Stimulated activated CD8-positive, alpha-beta memory T cell treated with anti-CD3 and anti-CD28 coated beads, Interleukin-4, amount 100 ng/mL, for 24 hours (primary cell): ENCODE measurements at regions not wholly inside any gene's neighbourhood (a gene's known extent, or its start where the extent isn't known, plus 50 kb on each side); places are given as distances from the start of the nearest gene placed in this dataset.

Experiments used
- DNase-seq: peaks from one replicate; pipeline ENCODE4 v3.0.0-alpha.2; 2020; ENCODE audit warnings: low read depth

DNA sequence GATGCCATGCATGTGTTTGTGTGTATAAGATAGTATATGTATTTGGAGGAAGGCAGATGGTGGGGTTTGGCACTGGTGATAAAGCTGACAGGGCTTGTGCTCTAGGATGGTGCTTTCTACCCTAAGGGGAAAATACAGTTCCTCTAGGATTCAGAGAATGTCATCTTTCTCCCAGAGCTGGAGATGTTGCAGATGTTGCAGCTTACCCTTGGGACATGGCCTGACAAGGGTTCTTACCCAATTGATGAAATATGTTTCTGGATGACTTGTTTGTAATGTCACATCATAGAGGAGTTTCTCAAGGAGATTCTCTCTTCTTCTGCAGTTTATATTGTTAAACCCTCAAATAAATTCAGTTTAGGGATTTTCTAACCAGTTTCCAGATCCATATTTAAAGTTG is 52.5 kb upstream of the PITX2 start:
- no peak for DNase-seq

DNA sequence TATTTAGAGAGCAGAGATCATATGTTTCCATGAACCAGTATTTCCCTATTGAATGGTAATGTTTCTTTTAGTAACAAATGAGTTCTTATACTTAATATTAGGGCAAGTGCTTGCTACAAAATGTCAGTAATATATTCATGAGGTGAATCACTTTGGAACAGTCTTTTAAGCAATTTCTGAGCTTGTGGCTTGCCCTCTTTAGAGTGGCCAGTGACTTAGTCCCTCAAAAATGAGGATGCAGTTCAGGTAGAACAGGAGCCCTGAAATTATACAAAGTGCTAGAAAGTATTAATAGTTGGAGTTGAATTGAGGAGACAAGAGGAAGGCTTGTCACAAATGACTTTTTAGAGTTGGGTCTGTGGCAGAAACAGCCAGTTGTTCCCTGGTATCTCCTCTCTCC is 53.4 kb upstream of the PITX2 start:
- DNase-seq, result no peak

DNA sequence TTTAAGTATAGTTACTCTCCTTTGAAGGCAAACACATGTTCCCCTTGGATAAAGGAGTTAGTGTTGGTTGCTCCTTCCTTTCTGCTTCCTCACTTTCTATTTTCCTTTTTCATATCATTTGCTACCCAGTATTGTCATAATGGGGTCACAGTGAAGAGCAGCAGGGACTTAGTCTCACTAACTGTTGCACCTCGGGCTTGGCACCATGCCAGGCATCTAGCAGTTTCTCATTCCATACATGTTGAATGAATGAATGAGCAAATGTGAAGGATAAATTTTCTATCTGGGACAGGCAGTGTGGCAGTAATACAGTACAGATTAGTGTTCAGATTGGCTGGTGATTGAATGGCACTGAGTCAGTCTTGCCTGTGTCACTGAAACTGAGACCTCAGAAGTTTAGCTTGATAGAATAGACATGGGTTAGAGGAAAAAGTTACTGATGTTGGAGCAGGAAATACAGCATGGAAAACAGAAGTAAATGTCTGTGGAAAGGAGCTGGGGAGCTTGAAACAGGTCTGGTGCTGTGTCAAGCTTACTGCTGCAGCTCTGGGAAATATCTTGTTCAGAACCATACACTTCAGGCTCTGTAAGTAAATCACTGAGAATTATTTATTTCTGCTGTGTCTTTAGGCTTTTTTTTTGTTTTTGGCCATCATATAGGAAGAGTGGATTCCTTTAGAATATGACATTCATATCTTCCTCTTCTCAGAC is 55.8 kb upstream of the PITX2 start:
- DNase-seq, result no peak

DNA sequence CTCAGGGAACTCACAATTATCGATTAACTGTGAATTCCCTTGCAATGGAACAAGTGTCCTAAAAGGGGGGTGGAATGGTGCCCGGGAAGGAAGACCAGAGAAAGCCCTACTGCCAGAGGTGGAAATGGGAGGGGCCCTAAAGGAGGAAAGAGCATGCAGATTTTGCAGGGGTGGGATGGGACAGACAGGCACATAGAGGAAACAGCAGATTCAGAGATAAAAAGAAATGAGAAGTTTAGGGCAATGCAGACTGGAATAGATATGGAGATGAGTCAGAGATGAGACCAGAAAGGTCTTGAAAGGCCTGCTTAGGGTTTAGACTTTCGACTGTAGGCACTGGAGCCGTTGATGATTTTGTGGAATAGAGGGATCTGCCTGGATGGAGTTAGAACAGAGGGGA is 57.4 kb upstream of the PITX2 start:
- no peak for DNase-seq

DNA sequence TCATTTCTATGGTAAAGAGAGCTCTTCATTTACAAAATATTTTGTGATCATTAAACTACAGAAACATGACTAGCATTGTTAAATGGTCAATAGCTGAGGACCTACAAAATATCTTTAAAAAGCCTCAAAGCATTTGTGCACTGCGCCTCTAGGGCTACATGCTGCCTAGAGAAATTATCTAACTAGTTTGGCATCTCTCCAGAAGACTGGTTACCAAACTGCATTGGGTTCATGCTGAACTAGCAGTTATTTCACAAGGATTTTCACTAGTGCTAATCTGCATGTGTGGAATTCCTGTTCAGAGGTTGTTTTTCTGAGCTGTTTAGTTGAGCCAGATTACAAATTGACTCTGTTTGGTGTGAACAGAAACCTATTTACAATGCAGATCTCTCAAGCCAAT is 58.5 kb upstream of the PITX2 start:
- DNase-seq, result no peak

DNA sequence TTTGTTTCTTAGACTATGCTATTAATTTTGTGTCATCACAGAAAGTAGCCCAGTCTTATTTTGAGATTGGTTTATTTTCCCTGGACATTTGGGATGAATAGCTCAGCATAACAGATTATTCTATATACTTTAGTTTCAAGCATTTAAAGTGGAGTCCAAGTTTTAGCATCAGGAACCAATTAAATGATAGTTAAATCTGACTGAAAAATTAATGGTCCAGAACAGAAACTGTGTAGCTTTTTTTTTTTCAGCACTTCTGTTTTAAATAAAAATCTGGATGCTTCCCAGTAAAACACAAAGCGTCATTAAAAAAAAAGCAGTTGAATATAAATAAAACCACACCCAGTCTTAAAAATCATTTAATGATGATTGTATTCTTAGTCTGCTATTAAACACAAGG is 59.4 kb upstream of the PITX2 start:
- no peak for DNase-seq

DNA sequence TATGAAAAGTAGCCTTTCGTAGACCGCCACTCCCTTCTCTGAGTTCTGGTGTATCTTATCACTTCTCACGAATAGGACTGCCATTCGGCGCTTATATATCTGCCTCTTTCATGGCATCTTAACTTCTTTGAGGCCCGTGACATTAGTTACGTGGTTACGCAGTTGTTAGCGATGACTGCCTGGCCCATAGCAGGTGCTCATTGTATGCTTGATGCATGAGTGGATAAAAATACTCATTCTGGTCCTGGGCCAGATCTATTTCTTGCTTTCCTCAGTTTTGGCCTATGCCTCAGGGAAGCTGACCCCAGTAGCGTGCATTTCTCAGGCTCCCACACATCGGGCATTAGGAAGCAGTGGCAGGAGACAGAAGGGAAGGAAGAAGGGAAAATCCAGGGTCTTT is 60.7 kb upstream of the PITX2 start:
- DNase-seq, result no peak

DNA sequence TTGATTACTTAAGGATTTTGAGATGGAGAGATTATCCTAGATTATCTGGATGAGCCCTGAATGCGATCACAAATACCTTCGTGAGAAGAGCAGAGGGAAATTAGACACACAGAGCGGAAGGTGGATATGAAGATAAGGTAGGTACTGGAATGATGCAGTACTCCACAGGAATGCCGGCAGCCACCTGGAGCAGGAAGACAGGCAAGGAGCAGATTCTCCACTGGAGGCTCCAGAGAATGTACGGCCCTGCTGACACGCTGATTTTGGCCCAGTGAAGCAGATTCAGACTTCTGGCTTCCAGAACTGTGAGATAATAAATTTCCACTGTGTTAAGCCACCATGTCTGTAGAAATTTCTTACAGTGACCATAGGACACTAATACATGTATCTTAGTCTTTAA is 79.4 kb upstream of the PITX2 start:
- DNase-seq, result no peak

DNA sequence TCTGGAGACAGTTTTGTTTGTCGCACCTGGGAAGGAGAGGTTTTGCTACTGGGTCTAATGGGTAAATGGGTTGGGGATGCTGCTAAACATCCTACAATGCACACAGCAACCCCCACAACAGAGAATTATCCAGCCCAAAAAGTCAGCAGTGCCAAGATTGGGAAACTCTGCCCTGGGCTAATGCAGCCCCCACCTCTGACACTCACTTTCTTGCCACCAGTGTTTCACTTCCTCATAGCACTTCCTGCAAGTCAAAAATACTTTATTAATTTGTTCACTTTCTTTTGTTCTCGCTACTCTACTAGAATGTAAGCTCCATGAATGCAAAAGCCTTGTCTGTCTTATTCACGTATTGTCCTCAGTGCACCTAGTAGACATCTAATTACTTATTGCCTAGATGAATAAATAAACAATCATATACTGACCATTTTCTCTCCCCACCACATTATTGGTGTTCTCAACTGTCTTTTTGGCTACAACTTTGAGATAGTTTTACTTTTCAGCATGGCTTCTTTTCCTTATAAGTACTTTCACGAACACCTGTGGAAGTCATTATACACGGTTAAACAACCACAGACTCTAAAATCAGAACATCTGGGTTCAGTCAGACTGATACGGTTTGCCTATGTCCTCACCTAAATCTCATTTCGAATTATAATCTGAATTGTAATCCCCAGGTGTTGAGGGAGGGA is 82.0 kb upstream of the PITX2 start:
- DNase-seq, result no peak

DNA sequence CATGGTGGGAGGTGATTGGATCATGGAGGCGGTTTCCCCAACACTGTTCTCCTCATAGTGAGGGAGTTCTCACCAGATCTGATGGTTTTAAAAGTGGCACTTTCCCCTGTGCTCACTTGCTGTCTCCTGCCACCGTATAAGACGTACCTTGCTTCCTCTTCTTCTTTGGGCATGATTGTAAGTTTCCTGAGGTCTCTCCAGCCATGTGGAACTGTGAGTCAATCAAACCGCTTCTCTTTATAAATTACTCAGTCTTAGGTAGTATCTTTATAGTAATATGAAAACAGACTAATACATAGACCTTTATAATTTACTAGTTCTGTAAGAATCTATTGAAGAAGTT is 82.5 kb upstream of the PITX2 start:
- no peak for DNase-seq

DNA sequence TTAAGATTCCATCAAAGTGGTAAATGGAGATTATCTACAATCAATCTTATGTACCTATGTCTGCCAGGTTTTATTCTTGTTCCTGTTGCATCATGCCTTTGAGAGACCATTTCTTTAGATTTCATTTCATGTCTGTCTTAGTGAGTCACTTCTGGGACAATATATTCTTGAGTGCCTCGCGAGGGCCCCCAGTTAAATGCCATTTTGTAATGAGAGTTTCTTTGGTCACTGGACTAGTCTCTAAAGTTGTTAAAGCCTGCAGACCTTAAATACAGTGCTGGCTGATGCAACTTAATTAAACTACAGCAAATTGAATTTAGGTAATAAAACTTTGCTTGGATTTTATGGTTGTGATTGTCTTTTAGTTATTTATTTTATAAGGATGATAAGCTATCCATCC is 87.2 kb upstream of the PITX2 start:
- DNase-seq, result no peak

DNA sequence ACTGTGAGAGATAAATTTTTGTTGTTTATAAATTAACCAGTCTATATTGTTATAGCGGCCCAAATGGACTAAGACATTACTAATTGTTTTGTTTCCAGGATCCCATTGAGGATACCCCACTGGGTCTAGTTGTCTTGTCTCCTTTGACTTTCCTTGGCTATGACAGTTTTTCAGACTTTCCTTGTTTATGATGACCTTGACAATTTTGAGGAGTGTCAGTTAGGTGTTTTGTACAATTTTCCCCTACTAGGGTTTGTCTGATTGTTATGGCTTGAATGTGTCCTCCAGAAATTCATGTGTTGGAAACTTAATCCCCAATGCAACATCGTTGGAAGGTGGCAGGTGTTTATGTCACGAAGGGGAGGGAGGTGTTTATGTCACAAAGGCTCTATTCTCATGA is 89.6 kb upstream of the PITX2 start:
- no peak for DNase-seq

DNA sequence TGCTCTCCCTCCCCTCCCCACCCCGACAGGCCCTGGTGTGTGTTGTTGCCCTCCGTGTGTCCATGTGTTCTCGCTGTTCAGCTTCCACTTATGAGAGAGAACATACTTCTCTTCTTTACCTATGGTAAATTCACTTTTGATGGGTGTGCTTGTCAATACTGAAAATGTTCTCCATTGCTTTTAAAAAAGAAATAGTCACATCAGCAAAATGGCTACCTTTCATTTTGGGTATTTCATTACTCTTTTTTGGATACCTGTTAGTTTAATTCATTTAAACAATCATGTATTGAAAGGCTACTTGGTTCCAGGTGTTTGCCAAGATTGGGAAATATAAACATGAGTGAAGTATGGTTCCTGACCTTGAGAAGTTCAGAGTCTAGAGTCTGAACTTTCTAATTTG is 107.4 kb upstream of the PITX2 start:
- DNase-seq, result no peak

DNA sequence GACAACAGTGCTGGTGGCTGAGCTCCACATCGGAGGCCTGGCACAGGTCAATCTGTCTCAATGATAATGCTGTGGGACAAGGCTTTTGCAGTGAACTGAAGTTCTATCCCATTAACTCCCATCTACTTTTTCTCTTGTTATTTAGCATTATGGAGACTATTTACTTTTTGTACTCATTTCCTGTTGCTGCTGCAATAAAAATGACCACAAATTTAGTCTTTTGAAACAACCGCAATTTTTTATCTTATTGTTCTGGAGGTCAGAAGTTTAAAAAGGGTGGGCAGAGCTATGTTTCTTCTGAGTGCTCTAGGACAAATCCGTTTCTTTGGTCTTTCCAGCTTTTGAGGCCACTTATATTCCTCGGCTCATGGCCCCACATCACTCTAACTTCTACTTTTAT is 111.0 kb upstream of the PITX2 start:
- no peak for DNase-seq

DNA sequence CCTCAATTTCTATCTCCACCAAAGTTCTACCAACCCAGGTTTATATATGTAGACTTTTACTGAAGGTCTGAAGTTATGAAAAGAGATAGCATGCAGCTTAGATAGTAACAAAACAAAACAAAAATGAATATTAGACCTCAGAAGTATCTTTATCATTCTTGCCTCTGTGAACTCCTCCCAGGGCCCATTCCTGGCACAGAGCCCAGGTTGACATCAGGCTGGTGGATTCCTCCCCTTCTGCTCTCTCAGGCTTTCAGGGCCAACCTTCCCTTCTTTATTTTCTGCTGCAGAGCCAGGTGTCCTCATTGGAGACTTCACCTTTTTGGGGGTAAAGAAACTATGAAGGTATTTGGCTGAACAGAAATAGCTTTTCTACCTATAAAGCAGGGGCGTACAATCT is 112.8 kb upstream of the PITX2 start:
- DNase-seq, result no peak

DNA sequence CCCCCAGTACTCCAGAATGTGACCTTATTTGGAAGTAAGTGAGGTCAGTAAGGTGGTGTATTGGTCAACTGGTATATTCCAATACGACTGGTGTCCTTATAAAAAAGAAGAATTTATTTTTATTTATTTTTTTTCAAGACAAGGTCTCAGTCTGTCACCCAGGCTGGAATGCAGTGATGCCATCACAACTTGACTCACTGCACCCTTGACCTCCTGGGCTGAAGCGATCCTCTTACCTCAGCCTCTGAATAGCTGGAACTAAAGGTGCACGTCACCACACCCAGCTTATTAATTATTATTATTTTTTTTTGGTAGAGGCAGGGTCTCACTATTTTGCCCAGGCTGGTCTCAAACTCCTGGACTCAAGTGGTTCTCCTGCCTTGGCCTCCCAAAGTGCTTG is 115.1 kb upstream of the PITX2 start:
- DNase-seq, result no peak

DNA sequence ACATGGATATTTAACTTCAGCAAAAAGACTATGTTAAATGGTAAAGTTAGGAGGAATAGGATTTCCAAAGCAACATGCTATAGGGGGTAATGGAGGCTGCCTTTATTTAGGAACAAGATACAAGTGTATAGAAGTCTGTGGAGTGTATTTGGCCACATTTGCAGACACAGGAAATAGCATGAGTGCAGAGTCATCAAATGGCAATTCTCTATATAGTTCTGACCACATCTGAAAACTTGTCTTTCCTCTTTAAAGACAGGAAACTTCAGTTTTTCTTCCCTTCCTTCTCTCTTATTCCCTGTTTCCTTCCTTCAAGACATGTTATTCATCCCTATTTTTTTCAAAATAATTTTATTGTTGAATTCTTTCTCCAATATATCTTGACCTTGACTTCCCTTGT is 119.3 kb upstream of the PITX2 start:
- no peak for DNase-seq

DNA sequence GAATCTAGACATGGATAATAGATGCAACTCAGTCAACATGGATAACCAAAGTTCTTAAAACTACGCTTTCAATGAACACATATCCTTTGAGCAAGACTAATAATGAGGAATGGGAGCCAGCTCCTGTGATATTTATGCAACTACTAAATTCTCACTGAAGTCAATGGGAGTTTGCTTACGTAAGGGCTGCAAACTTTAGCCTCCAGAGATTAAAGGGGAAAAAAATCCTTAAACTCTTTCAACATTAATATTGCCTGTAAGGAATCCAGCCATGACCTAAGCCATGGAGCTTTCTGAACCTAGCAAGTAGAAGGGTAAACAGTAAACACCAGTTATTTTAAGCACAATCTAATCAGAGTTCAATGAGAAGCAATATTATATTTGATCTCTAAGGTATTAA is 125.2 kb upstream of the PITX2 start:
- no peak for DNase-seq

DNA sequence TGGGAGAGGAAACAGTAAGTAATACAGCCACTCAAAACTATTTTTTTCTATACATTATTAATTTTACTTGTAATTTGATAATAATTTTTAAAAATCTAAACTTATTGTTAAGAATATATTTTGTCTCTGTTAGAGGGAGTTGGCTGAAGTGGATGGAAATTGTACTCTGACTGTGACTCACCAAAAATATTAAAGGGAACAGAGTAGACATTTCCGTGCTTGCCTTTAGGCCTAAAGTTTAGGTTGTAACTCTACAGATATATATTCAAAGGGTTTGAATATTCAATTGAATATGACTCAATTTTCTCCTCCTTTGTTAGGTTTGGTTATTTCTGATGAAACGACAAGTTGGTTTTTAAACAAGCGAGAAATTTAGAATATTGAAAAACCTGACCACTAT is 128.3 kb upstream of the PITX2 start:
- DNase-seq, result no peak

DNA sequence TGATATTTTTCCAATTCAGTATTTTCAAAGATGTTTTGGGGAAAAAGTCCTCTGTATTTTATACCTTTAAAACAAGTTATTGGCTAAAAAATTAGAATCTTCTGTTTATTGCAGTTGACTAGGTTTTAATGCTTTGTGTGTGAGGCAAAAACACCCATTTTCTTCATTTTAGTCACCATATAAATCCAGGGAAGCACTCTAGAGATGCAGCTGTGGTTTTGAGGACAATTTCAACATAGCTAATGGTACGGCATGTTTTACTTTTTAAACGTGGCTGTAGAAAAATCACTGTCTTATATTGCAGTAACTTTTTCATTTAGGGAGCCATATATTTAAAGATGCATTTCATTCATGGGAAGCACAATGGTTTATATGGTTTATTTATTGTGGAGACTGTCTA is 129.1 kb upstream of the PITX2 start:
- DNase-seq, result no peak

DNA sequence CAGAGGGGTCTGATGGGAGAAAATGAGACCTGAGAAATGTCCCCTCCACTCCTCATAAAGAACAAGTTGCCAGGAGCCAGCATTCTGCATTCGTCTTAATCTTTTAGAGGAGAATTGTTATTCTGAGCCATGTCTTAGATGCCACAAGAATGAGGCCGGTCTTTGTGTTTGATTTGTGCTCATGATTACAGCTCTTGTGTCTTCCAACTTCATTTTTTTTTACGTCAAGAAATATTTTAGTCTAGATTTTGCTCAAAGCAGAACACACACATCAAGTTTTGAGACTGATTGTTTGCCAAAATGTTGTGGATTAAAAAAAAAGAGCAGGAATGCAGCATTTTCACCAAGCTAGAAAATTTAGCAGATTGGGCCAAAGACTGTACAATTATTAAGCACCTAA is 130.6 kb upstream of the PITX2 start:
- DNase-seq, result no peak

DNA sequence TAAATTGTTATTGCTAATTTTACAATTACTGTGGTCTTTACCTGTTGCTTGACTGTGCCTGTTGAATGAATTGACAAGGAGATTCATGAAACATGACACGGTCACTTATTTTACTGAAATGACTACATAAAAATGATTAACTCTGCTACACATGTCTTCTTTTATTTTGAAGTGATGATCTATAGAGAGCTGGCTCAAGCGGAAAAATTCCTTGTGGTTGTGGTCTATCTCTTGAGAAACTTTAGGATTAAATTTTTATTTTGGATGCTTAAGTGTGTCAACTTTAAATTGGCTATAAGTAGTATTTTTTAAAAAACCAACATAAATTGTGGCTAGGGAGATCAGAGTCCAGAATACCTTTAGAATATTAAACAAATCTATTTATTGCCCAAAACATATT is 131.8 kb upstream of the PITX2 start:
- DNase-seq, result no peak

DNA sequence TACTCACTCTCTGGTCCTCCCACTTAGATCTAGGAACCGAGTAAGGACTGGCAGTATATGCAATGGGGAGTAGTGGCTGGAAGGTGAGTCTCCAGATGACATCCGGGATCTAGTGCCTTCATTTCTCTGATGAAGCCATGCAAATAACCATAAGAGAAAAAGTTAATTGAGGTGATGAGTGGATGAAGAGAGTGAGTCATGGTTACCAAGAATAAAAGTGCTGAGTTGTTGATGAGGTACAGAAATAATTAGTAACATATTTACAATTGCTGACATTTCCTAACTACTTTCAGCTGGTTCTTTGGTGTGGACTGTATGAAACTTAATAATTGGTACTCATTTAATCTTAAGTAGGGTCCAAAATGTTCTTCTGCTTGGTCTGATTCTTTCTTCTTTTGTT is 146.7 kb upstream of the PITX2 start:
- DNase-seq, result no peak

DNA sequence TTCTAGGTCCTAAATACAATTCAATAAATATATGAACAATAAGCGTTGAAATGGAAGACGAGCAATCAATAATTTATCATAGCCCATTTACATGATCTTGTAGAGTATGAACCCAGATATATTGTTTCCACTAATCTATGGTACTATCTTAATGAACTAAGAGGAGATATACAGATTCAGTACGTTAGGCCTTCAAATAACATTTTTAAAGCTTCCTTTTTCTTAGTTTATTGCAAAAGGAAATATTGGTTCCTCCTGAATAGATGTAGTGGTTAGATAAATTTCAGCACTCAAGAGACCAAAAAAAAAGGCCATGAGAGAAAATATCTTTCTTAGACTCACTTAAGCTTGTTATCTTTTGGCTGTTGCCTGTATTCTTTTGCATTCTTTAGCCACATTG is 147.5 kb upstream of the PITX2 start:
- DNase-seq, result no peak
